ENCODE measurements at regions not wholly inside any gene's neighbourhood (a gene's known extent, or its start where the extent isn't known, plus 50 kb on each side); places are given as distances from the start of the nearest gene placed in this dataset.

DNA sequence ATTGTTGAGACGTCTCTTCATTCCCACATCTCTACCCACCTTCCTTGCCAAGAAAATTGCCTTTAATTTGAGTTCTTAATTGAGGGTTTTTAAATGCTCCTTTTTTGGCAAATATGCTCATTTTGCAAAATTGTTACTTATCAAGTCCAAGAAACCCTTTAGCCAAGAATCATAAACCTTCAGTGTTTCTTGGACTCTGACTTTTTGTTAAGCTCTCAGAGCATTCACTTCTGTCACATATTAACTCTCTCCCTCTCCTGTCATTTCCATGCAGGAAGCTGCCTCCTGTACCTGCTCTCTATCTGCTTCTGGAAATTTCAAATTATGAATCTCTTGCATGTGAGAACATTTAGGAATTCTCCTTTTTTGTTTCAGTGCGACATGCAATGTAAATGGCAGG is 100.0 kb upstream of the PIEZO2 start:
- Mint-ChIP-seq H3K9me3 (ENCODE audit: low read depth) (no peaks in the 10 kb centered on the region), H3K27ac (ENCODE audit: unreplicated experiment) (no peak overlapping the region), H3K27me3 (ENCODE audit: low read depth) (no peaks in the 10 kb centered on the region), H3K4me3 (ENCODE audit: unreplicated experiment) (no peak overlapping the region), H3K4me1 (ENCODE audit: low read depth) (peaks cover 13% of the 10 kb centered on the region), H3K36me3 (ENCODE audit: low read depth) (no peaks in the 10 kb centered on the region)
- DNase-seq (ENCODE audit: low spot score) = no peak
- TF ChIP-seq, protein P1, sequence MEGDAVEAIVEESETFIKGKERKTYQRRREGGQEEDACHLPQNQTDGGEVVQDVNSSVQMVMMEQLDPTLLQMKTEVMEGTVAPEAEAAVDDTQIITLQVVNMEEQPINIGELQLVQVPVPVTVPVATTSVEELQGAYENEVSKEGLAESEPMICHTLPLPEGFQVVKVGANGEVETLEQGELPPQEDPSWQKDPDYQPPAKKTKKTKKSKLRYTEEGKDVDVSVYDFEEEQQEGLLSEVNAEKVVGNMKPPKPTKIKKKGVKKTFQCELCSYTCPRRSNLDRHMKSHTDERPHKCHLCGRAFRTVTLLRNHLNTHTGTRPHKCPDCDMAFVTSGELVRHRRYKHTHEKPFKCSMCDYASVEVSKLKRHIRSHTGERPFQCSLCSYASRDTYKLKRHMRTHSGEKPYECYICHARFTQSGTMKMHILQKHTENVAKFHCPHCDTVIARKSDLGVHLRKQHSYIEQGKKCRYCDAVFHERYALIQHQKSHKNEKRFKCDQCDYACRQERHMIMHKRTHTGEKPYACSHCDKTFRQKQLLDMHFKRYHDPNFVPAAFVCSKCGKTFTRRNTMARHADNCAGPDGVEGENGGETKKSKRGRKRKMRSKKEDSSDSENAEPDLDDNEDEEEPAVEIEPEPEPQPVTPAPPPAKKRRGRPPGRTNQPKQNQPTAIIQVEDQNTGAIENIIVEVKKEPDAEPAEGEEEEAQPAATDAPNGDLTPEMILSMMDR (IDR thresholded peaks at IDR 0.05) = no peak

DNA sequence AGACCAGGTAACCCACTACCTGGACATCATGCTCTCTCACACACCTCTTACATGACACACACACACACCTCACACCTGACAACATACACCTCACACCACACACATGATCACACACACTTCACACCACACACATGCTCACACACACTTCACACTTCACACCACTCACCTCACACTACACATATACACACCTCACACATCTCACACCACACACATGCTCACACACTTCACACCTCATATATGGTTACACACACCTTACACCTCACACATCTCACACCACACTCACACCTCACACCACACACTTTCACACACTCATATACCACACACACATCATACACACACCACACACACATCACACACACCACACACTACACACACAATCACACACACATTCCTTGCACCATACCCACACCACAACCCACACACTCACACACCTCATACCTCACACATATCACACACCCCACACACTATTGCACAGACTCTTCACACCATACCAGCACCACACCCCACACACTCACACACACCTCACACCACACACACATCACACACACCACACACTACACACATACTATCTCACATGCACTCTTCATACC is 98.1 kb upstream of the PIEZO2 start:
- H3K27ac Mint-ChIP-seq (ENCODE audit: unreplicated experiment) = no peak overlapping the region
- TF ChIP-seq, protein P1 (IDR thresholded peaks at IDR 0.05) = no peak
- no peaks in the 10 kb centered on the region for H3K9me3 Mint-ChIP-seq (ENCODE audit: low read depth)
- no peaks in the 10 kb centered on the region for H3K27me3 Mint-ChIP-seq (ENCODE audit: low read depth)
- no peak for DNase-seq (ENCODE audit: low spot score)
- no peak overlapping the region for H3K4me3 Mint-ChIP-seq (ENCODE audit: unreplicated experiment)
- H3K4me1 Mint-ChIP-seq (ENCODE audit: low read depth) = peaks cover 12% of the 10 kb centered on the region
- H3K36me3 Mint-ChIP-seq (ENCODE audit: low read depth) = no peaks in the 10 kb centered on the region

DNA sequence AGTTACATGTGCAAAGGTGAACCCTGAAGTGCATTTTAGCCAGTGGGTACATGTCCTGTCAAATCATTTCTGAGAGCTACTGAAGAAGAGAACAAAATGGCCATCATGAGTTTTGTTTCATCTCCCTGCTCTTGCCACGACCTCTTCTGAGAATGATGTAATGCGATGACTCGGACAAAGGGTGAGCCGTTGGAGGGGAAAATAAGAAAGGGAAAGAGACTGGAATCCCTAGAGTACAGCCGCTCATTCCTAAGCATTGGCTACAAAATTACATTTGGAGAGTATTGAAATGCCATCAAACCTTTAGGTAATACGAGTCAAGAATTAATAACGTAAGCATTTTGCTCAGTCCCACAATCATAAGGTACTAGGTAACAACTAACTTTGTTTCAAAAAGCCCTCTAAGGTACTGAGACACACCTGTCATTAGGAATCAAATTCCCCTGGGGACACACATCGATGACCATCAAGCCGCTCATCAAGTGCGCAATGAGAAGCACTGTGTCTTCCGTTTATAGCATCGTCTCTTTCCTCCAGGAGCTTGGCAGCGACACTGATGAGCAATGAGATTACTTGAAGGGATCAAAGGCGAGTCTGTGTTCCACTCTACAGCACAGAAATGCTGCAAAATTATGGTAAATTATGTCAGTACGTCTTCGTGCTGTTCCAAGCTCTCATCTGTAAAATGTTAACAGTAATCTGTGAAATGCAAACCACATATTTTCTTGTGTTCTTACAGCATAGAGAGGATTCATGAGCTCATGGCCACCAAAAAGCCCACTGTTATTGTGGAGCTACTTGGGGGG is 97.3 kb upstream of the PIEZO2 start:
- no peak overlapping the region for H3K27ac Mint-ChIP-seq (ENCODE audit: unreplicated experiment)
- TF ChIP-seq, protein P1 (IDR thresholded peaks at IDR 0.05) = no peak
- DNase-seq (ENCODE audit: low spot score) = no peak

DNA sequence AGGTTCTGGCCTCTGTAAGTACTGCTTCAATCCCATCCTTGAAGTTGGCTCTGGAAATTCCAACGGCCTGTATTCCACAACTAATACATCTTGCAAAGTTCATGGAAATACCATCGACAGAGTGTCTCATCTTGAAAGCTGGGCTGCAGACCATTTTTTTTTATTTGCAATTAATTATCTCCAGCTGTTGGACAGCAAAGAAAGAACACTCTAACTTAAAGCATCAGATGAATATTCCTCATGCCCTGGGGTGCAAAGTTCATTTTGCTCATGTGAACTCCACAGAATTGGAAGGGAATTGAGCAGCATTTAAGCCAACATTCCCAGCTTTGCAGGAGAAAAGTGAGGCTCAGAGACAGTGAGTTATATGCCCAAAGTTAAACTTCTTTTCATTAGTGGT is 96.5 kb upstream of the PIEZO2 start:
- Mint-ChIP-seq H3K27me3 (ENCODE audit: low read depth) (no peaks in the 10 kb centered on the region), H3K36me3 (ENCODE audit: low read depth) (no peaks in the 10 kb centered on the region), H3K4me3 (ENCODE audit: unreplicated experiment) (no peak overlapping the region), H3K4me1 (ENCODE audit: low read depth) (no peaks in the 10 kb centered on the region), H3K9me3 (ENCODE audit: low read depth) (no peaks in the 10 kb centered on the region), H3K27ac (ENCODE audit: unreplicated experiment) (no peak overlapping the region)
- no peak for DNase-seq (ENCODE audit: low spot score)
- TF ChIP-seq, protein P1 (IDR thresholded peaks at IDR 0.05) = no peak

More for the DNA sequence above, 97.3 kb upstream of the PIEZO2 start:
- Mint-ChIP-seq H3K27me3 (ENCODE audit: low read depth) (no peaks in the 10 kb centered on the region), H3K4me1 (ENCODE audit: low read depth) (peaks cover 4% of the 10 kb centered on the region), H3K36me3 (ENCODE audit: low read depth) (no peaks in the 10 kb centered on the region), H3K9me3 (ENCODE audit: low read depth) (no peaks in the 10 kb centered on the region), H3K4me3 (ENCODE audit: unreplicated experiment) (no peak overlapping the region)

DNA sequence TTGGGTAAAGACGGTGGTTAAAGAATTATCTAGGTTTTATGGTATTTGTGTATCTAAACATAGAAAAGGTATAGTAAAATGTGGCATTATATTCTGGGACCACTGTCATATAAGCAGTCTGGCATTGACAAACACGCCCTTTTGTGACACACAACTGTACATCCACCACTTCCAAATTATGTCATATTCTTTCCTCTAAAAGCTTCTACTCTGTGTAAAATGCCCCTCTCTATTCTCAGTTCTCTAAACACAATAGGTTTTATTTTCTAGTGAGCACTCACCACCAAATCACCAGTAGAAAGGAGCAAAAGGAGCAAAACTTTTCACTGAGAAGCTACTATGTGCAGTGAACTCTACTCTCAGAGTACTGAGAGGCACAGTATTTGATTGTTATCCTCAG is 88.1 kb upstream of the PIEZO2 start:
- H3K27ac Mint-ChIP-seq (ENCODE audit: unreplicated experiment) = no peak overlapping the region

More for the DNA sequence above, 88.1 kb upstream of the PIEZO2 start:
- TF ChIP-seq, protein P1 (IDR thresholded peaks at IDR 0.05) = no peak
- DNase-seq (ENCODE audit: low spot score) = no peak
- no peak overlapping the region for H3K4me3 Mint-ChIP-seq (ENCODE audit: unreplicated experiment)
- no peaks in the 10 kb centered on the region for H3K4me1 Mint-ChIP-seq (ENCODE audit: low read depth)
- no peaks in the 10 kb centered on the region for H3K27me3 Mint-ChIP-seq (ENCODE audit: low read depth)
- peaks cover 4% of the 10 kb centered on the region for H3K9me3 Mint-ChIP-seq (ENCODE audit: low read depth)
- peaks cover 1% of the 10 kb centered on the region for H3K36me3 Mint-ChIP-seq (ENCODE audit: low read depth)

Data from chondrocyte (in vitro differentiated cells).